ENCODE measurements at regions not wholly inside any gene's neighbourhood (a gene's known extent, or its start where the extent isn't known, plus 50 kb on each side); places are given as distances from the start of the nearest gene placed in this dataset.

DNA sequence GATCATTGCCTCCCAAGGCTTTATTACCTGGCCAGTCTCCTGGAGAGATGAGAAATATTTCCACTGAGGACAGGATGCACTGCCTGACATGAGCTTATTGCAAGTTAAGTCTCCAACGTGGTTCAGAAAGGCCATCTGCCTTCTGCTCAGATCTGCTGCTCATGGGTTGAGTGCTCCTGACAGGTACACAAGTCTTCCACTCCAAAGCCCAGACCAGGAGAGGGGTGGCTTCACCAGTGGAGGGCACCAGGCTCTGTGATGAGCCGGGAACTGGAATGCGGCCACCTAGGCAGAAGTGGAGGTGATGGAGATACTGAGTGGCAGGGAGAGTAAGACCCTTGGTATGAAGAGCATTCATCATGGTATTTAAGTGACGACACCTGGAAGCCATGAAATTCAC lies 79.5 kb upstream of the IRF2 start:
- Histone ChIP-seq H3K9me3 (ENCODE audit: control insufficient read depth, insufficient read depth, low read depth, low read length) (no peaks in the 10 kb centered on the region), H3K4me1 (ENCODE audit: control insufficient read depth, insufficient read depth, low read length) (no peaks in the 10 kb centered on the region), H3K36me3 (ENCODE audit: control insufficient read depth in 2 of 2, insufficient read depth in 1 of 2, low read length in 2 of 2) (no peaks in the 10 kb centered on the region), H3K4me3 (ENCODE audit: low read depth, low read length) (no peak overlapping the region), H3K27ac (ENCODE audit: extremely low read depth, low read depth, low read length) (no peak overlapping the region)
- CTCF ChIA-PET = no interaction called here
- POLR2A ChIA-PET = no interaction called here
- TF ChIP-seq, protein P1, sequence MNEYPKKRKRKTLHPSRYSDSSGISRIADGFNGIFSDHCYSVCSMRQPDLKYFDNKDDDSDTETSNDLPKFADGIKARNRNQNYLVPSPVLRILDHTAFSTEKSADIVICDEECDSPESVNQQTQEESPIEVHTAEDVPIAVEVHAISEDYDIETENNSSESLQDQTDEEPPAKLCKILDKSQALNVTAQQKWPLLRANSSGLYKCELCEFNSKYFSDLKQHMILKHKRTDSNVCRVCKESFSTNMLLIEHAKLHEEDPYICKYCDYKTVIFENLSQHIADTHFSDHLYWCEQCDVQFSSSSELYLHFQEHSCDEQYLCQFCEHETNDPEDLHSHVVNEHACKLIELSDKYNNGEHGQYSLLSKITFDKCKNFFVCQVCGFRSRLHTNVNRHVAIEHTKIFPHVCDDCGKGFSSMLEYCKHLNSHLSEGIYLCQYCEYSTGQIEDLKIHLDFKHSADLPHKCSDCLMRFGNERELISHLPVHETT (tag by site-specific recombination; IDR thresholded peaks at IDR 0.05) = no peak
- TF ChIP-seq ZIC2 (tag by site-specific recombination; IDR thresholded peaks at IDR 0.05) (no peak), ZNF23 (tag by site-specific recombination; IDR thresholded peaks at IDR 0.05; ENCODE audit: borderline replicate concordance) (no peak), ZNF514 (tag by site-specific recombination; IDR thresholded peaks at IDR 0.05) (no peak), ZNF404 (tag by site-specific recombination; IDR thresholded peaks at IDR 0.05) (no peak), YY1 (tag by site-specific recombination; IDR thresholded peaks at IDR 0.05) (no peak), ZNF76 (tag by site-specific recombination; IDR thresholded peaks at IDR 0.05; ENCODE audit: borderline replicate concordance, low read depth) (no peak)

- Histone ChIP-seq H3K4me3 (ENCODE audit: low read depth, low read length) (no peak overlapping the region), H3K36me3 (ENCODE audit: control insufficient read depth in 2 of 2, insufficient read depth in 1 of 2, low read length in 2 of 2) (no peaks in the 10 kb centered on the region), H3K9me3 (ENCODE audit: control insufficient read depth, insufficient read depth, low read depth, low read length) (no peaks in the 10 kb centered on the region), H3K27ac (ENCODE audit: extremely low read depth, low read depth, low read length) (no peak overlapping the region), H3K4me1 (ENCODE audit: control insufficient read depth, insufficient read depth, low read length) (no peaks in the 10 kb centered on the region)
- TF ChIP-seq MZF1 (tag by site-specific recombination; IDR thresholded peaks at IDR 0.05; ENCODE audit: borderline replicate concordance) (no peak), MEIS1 (CRISPR knock-in tag; IDR thresholded peaks at IDR 0.05; ENCODE audit: borderline replicate concordance) (no peak), TSHZ1 (tag by site-specific recombination; IDR thresholded peaks at IDR 0.05; ENCODE audit: borderline replicate concordance) (no peak), ZNF350 (tag by site-specific recombination; IDR thresholded peaks at IDR 0.05) (no peak), ZXDB (tag by site-specific recombination; IDR thresholded peaks at IDR 0.05) (no peak), PATZ1 (tag by site-specific recombination; IDR thresholded peaks at IDR 0.05) (no peak), ZNF223 (tag by site-specific recombination; IDR thresholded peaks at IDR 0.05) (no peak), BCL11B (tag by site-specific recombination; IDR thresholded peaks at IDR 0.05; ENCODE audit: low read depth) (no peak), ZNF184 (tag by site-specific recombination; IDR thresholded peaks at IDR 0.05) (no peak)
- TF ChIP-seq, protein P2, sequence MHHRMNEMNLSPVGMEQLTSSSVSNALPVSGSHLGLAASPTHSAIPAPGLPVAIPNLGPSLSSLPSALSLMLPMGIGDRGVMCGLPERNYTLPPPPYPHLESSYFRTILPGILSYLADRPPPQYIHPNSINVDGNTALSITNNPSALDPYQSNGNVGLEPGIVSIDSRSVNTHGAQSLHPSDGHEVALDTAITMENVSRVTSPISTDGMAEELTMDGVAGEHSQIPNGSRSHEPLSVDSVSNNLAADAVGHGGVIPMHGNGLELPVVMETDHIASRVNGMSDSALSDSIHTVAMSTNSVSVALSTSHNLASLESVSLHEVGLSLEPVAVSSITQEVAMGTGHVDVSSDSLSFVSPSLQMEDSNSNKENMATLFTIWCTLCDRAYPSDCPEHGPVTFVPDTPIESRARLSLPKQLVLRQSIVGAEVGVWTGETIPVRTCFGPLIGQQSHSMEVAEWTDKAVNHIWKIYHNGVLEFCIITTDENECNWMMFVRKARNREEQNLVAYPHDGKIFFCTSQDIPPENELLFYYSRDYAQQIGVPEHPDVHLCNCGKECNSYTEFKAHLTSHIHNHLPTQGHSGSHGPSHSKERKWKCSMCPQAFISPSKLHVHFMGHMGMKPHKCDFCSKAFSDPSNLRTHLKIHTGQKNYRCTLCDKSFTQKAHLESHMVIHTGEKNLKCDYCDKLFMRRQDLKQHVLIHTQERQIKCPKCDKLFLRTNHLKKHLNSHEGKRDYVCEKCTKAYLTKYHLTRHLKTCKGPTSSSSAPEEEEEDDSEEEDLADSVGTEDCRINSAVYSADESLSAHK (tag by site-specific recombination; IDR thresholded peaks at IDR 0.05) = no peak
- TF ChIP-seq, protein P3, sequence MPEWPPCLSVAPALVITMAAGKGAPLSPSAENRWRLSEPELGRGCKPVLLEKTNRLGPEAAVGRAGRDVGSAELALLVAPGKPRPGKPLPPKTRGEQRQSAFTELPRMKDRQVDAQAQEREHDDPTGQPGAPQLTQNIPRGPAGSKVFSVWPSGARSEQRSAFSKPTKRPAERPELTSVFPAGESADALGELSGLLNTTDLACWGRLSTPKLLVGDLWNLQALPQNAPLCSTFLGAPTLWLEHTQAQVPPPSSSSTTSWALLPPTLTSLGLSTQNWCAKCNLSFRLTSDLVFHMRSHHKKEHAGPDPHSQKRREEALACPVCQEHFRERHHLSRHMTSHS (tag by site-specific recombination; IDR thresholded peaks at IDR 0.05) = no peak
- CTCF ChIA-PET = interaction anchor here (0.5 to 1.0 kb wide), 3 partner anchors 13 to 169 kb away, joined by 4 to 7 read pairs (median 5); partner anchors contain the start of gene PRIMPOL
- POLR2A ChIA-PET = no interaction called here
Measured at GRCh38 chr4:184550476-184550875, 76.1 kb upstream of the IRF2 start.

Data from HEK293 (cell line).